ENCODE measurements at regions not wholly inside any gene's neighbourhood (a gene's known extent, or its start where the extent isn't known, plus 50 kb on each side); places are given as distances from the start of the nearest gene placed in this dataset.

DNA sequence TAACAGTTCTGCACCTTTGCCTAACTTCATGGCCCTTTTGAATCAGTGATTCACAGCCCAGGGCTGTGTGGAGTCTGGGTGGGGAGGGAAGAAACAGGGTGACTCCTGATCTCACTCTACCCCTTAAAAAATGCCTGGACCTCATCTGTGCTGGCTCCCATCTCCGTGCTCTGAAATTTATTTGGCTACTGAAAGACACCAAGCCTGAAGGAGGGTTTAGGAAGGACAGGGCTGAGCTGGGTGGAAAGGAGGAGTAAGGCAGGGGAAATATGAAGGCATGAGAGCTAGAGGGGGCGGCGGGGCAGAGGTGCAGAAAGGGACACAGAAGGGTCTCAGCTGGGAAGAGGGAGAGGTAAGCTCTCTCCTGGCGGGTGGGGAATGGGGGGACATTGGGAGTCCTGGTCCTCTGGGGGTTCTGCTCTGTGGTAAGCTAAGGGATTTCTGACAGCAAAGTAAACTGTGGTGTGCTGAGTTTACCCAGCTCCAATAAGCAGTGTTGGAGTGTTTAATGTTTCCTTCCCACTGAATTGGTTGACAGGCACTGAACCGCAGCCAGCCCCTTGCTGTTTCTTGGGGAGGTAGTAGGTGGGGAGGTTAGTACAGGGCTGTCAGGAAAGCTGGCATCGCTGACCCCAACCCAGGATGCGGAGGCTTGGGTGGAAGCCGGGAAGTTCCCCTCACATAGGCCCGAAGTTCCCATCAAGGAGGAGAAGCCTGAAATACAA, 71.1 kb downstream of the RPUSD4 start:
- Histone ChIP-seq H2BK120ac (ENCODE audit: low read depth, low read length) (no peak overlapping the region), H4K91ac (ENCODE audit: insufficient read depth, low read depth, low read length) (no peak overlapping the region), H3K9ac (ENCODE audit: low read depth, low read length) (no peak overlapping the region), H3K9me3 (ENCODE audit: control insufficient read depth, insufficient read depth, low read length) (no peaks in the 10 kb centered on the region), H3K27me3 (ENCODE audit: control insufficient read depth, insufficient read depth, low read length) (peaks cover 64% of the 10 kb centered on the region), H3K4me1 (ENCODE audit: control insufficient read depth, insufficient read depth, low read length) (peaks cover 18% of the 10 kb centered on the region; the same call in 1 of the 2 replicates), H3K23ac (ENCODE audit: low read depth, low read length) (no peak overlapping the region), H3K4me2 (ENCODE audit: low read depth, low read length) (peak overlapping the region; percentile 78; the same call in 1 of the 2 replicates), H3K4ac (ENCODE audit: low read depth, low read length) (no peak overlapping the region), H2BK20ac (ENCODE audit: low read depth, low read length) (no peak overlapping the region), H4K5ac (ENCODE audit: low read depth, low read length) (no peak overlapping the region), H4K8ac (ENCODE audit: low read depth in 2 of 2, low read length in 2 of 2) (no peak overlapping the region), H3K9me1 (ENCODE audit: insufficient read depth, low read length) (no peaks in the 10 kb centered on the region), H4K20me1 (ENCODE audit: insufficient read depth, low read length) (0 out of 2 replicates have a peak, but pooled peaks cover 3% of the 10 kb centered on the region), H2BK5ac (ENCODE audit: low read depth, low read length, poor library complexity, severe bottlenecking) (no peak overlapping the region), H3K27ac (ENCODE audit: insufficient read depth, low read length) (no peak overlapping the region), H3K79me1 (ENCODE audit: low read depth in 1 of 2, low read length in 2 of 2) (no peaks in the 10 kb centered on the region), H2AFZ (replicated peaks; ENCODE audit: low read length, poor library complexity) (peak overlapping the region; percentile 5), H2BK15ac (ENCODE audit: low read depth, low read length) (no peak overlapping the region), H2AK5ac (ENCODE audit: low read depth, low read length) (no peak overlapping the region), H3K56ac (ENCODE audit: extremely low read depth, insufficient read depth, low read length) (no peak overlapping the region), H3K18ac (ENCODE audit: low read depth, low read length) (no peak overlapping the region; the same call in 1 of the 2 replicates), H3K14ac (replicated peaks; ENCODE audit: low read depth, low read length) (no peak overlapping the region), H3K4me3 (ENCODE audit: insufficient read depth, low read depth, low read length) (no peak overlapping the region), H3K36me3 (ENCODE audit: control insufficient read depth, insufficient read depth, low read length) (no peaks in the 10 kb centered on the region), H2AK9ac (replicated peaks; ENCODE audit: low read depth, low read length, poor library complexity) (no peak overlapping the region)
- in situ Hi-C loops (cut with MboI; ENCODE audit: low sequenced_read_pairs) = no loop called here
- DNase-seq (no peak), ATAC-seq (ENCODE audit: low read depth) (peak; percentile 32)
- TF ChIP-seq, protein P1, sequence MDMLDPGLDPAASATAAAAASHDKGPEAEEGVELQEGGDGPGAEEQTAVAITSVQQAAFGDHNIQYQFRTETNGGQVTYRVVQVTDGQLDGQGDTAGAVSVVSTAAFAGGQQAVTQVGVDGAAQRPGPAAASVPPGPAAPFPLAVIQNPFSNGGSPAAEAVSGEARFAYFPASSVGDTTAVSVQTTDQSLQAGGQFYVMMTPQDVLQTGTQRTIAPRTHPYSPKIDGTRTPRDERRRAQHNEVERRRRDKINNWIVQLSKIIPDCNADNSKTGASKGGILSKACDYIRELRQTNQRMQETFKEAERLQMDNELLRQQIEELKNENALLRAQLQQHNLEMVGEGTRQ (IDR thresholded peaks at IDR 0.05; ENCODE audit: low read depth, low read length) = no peak
- TF ChIP-seq RCOR1 (IDR thresholded peaks at IDR 0.05; ENCODE audit: insufficient replicate concordance, low read length) (no peak), BHLHE40 (IDR thresholded peaks at IDR 0.05; ENCODE audit: low read depth, low read length) (no peak), POLR2A (IDR thresholded peaks at IDR 0.05; ENCODE audit: low read depth, low read length) (no peak), CEBPB (IDR thresholded peaks at IDR 0.05; ENCODE audit: low read depth, low read length) (no peak), SMC3 (IDR thresholded peaks at IDR 0.05; ENCODE audit: low read depth, low read length) (no peak), FOS (IDR thresholded peaks at IDR 0.05; ENCODE audit: low read depth, low read length) (no peak), MAZ (IDR thresholded peaks at IDR 0.05; ENCODE audit: borderline replicate concordance, low read depth, low read length) (no peak), NFE2L2 (IDR thresholded peaks at IDR 0.05; ENCODE audit: low read depth, low read length) (no peak), RFX5 (IDR thresholded peaks at IDR 0.05; ENCODE audit: low read depth, low read length) (no peak)
- TF ChIP-seq, protein P2, sequence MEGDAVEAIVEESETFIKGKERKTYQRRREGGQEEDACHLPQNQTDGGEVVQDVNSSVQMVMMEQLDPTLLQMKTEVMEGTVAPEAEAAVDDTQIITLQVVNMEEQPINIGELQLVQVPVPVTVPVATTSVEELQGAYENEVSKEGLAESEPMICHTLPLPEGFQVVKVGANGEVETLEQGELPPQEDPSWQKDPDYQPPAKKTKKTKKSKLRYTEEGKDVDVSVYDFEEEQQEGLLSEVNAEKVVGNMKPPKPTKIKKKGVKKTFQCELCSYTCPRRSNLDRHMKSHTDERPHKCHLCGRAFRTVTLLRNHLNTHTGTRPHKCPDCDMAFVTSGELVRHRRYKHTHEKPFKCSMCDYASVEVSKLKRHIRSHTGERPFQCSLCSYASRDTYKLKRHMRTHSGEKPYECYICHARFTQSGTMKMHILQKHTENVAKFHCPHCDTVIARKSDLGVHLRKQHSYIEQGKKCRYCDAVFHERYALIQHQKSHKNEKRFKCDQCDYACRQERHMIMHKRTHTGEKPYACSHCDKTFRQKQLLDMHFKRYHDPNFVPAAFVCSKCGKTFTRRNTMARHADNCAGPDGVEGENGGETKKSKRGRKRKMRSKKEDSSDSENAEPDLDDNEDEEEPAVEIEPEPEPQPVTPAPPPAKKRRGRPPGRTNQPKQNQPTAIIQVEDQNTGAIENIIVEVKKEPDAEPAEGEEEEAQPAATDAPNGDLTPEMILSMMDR (conservative IDR thresholded peaks at IDR 0.05; ENCODE audit: low read depth, low read length) = no peak
- TF ChIP-seq, protein P3, sequence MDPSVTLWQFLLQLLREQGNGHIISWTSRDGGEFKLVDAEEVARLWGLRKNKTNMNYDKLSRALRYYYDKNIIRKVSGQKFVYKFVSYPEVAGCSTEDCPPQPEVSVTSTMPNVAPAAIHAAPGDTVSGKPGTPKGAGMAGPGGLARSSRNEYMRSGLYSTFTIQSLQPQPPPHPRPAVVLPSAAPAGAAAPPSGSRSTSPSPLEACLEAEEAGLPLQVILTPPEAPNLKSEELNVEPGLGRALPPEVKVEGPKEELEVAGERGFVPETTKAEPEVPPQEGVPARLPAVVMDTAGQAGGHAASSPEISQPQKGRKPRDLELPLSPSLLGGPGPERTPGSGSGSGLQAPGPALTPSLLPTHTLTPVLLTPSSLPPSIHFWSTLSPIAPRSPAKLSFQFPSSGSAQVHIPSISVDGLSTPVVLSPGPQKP (IDR thresholded peaks at IDR 0.05; ENCODE audit: borderline replicate concordance, low read depth, low read length) = no peak
- WGBS, 2 experiments (ENCODE audit: extremely low coverage in 2 of 2, insufficient read length in 1 of 2) = 18% methylated on average over 3 of the region's 9 CpGs; no CpG with 5 or more reads in 1 of the 2 experiments
- BruUV-seq (replicated peaks) = no TSS peak
- intact Hi-C loops (cut with micrococcal nuclease) = no loop called here
- POLR2A ChIA-PET (ENCODE audit: unreplicated experiment) = no interaction called here
- CTCF ChIA-PET = no interaction called here
- dilution Hi-C loops (cut with HindIII; ENCODE audit: low sequenced_read_pairs, unreplicated experiment) = no loop called here
